ENCODE measurements at regions not wholly inside any gene's neighbourhood (a gene's known extent, or its start where the extent isn't known, plus 50 kb on each side); places are given as distances from the start of the nearest gene placed in this dataset.

GRCh38 chr5:34553581-34553980 is 102.5 kb upstream of the RAI14 start (continued):
- TF ChIP-seq CUX1 (CRISPR knock-in tag; IDR thresholded peaks at IDR 0.05) = no peak
- no peak for TF ChIP-seq SNRNP70 (optimal IDR thresholded peaks at IDR 0.05; ENCODE audit: low read depth, low read length)
- no peak for TF ChIP-seq CBX5 (IDR thresholded peaks at IDR 0.05; ENCODE audit: borderline replicate concordance, low read depth)
- TF ChIP-seq NR2C1 (IDR thresholded peaks at IDR 0.05) = no peak
- no peak for TF ChIP-seq NR2C1 (tag; IDR thresholded peaks at IDR 0.05)
- peak; percentile 85 for TF ChIP-seq TEAD4 (IDR thresholded peaks at IDR 0.05; ENCODE audit: low read length)
- TF ChIP-seq TEAD4 (CRISPR knock-in tag; IDR thresholded peaks at IDR 0.05; ENCODE audit: borderline replicate concordance) = no peak
- no peak for TF ChIP-seq ZNF263 (CRISPR knock-in tag; IDR thresholded peaks at IDR 0.05; ENCODE audit: borderline replicate concordance)
- TF ChIP-seq TAL1 (IDR thresholded peaks at IDR 0.05) = peak; percentile 80
- no peak for TF ChIP-seq HOXB6 (CRISPR knock-in tag; IDR thresholded peaks at IDR 0.05; ENCODE audit: borderline replicate concordance)
- no peak for TF ChIP-seq ZNF668 (CRISPR knock-in tag; IDR thresholded peaks at IDR 0.05)
- no peak for TF ChIP-seq BRF2 (IDR thresholded peaks at IDR 0.05; ENCODE audit: borderline replicate concordance, insufficient read depth, insufficient read length)
- no peak for TF ChIP-seq TEAD2 (tag; IDR thresholded peaks at IDR 0.05)
- TF ChIP-seq JUND (IDR thresholded peaks at IDR 0.05; ENCODE audit: borderline replicate concordance, low read depth, low read length) = peak; percentile 74
- TF ChIP-seq JUND (tag; IDR thresholded peaks at IDR 0.05; ENCODE audit: borderline replicate concordance, low read depth, low read length) = no peak; the same call in 2 of the 3 replicates
- peak; percentile 75 to 85; a peak in 3 of 4 replicates for TF ChIP-seq KDM1A (IDR thresholded peaks at IDR 0.05)
- TF ChIP-seq HBP1 (CRISPR knock-in tag; IDR thresholded peaks at IDR 0.05) = no peak
- TF ChIP-seq NRF1 (conservative IDR thresholded peaks at IDR 0.05 in 1 of 2, IDR thresholded peaks at IDR 0.05 in 1 of 2) = no peak
- no peak for TF ChIP-seq ZNF133 (CRISPR knock-in tag; IDR thresholded peaks at IDR 0.05)
- TF ChIP-seq EHMT2 (IDR thresholded peaks at IDR 0.05) = 0 out of 2 replicates have a peak, but pooled peaks have one; percentile 27
- no peak for TF ChIP-seq THRA (IDR thresholded peaks at IDR 0.05)
- TF ChIP-seq BRD4 (IDR thresholded peaks at IDR 0.05) = no peak

All from K562 (cell line).